Stimulated activated CD4-positive, alpha-beta T cell treated with anti-CD3 and anti-CD28 coated beads, Interleukin-1b, Interleukin-23, amount 100 ng/mL, for 48 hours (primary cell): ENCODE measurements at regions not wholly inside any gene's neighbourhood (a gene's known extent, or its start where the extent isn't known, plus 50 kb on each side); places are given as distances from the start of the nearest gene placed in this dataset.

Source experiments
- DNase-seq: peaks from one replicate; pipeline ENCODE4 v3.0.0-alpha.2; 2020

GRCh38 chr2:238638100-238638981, 209.5 kb upstream of the TWIST2 start:
- DNase-seq: no peak

DNA sequence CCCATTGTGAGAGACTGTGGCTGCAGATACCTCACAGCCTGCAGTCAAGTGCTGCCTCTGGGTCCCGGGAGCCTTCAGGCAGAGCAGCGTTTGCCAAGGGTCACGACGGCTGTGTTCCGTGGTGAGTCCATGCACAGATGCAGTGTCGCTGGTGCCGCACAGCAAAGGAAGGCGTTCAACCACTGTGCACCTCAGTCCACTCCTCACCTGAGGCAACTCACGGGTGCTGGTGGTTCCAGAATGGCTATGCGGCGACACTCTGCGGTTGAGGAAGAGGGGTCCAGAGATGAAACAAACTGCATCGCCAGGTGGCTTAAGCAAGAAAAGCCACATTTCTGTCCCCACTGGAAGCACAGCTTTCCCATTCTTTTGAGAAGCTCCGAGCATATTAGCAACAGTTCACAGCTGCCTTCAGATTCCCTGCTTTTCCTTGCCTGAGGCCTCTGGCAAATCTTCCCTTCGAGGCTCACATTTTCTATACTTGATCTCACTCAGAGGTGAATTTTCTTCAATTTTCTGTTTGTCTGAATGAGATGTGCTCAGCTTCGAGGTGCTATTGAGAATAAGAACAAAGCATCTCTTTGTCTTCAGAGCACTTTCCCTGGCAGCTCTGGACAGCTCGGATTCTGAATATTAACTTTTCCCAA, 208.8 kb upstream of the TWIST2 start:
- DNase-seq: no peak

DNA sequence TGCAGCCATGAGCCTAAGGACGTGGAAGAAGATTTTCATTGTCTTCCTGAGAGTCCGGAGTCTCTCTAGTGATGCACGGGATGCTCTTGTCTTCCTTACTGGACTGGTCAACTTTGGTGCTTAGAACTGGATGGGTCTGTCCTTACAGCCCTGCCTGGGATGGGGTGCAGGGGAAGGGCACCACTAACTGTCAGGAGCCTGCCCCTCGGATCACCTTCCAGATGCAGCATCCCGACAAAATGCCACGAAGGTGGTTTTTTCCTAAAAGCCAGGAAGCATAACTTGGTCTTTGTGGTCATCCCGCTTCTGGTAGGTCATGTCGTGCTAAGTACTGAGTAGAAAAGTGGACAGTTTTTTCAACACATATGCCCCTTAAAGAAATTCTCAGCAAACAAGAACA, 207.4 kb upstream of the TWIST2 start:
- no peak for DNase-seq

- DNase-seq: no peak
Measured at GRCh38 chr2:238642973-238643372, 204.9 kb upstream of the TWIST2 start.

DNA sequence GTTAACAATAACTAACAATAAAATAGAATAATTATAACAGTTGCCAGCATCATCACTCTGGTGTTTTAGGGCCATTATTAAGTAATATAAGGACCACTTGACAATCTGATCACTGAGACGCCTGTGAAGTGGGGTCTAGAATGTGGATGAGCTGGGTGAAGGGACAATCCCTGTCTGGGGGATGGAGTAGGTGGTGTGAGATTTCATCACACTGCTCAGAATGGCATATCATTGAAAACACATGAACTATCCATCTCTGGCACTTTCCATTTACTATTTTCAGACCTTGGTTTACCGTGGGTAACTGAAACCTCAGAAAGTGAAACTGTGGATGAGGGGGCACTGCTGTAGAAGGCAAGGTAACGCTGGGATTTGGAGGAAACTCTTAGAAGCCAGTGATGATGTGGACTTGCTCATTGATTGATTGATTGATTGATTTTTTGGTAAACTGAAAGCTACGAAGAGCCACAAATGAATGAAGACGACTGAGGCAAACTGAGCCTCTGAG, 204.4 kb upstream of the TWIST2 start:
- no peak for DNase-seq

DNA sequence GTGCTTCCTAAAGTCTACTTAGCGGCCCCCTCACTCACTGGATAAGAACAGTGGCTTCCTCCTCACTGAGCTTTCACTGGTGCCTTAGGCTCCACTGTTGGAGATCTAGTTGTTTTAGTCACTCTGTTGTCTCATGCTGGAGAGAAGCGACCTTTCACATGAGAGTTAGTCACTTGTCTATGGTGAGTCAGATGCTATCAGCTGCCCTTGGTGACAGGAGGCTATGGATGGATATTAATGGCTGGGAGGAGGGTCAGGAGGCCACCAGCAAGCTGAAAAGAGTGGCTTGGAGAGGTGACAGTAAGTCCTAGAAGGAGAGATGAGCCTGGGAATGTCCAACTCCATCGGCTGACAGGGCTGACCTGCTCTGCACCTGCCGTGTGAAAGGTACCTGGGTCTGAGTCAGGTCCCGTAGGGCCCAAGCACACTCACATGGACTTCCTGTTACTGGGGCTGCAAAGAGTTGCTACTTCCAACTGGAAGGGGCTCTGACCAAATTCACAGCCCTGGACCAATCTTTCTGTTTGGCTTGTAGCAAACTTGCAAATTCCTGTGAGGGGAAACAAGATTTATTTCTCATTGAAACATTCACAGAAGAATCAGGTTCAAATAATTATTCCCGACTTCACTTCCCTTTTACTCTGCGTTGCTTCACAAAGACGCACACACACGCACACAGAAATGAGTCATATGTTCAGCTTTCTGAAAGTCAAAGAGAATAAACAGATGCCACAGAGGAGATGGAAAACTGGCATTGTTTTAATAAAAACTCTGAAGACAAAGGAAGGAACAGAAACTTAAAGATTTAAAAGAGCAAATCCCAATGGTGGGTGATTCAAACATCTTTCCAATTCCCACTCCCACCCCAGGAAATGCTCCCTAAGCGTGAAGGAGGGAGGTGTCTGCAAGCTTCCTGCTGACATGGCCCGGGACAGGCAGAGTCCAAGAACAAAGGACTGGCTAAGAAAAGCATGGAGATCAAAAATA, 203.5 kb upstream of the TWIST2 start:
- DNase-seq: no peak

- no peak for DNase-seq
Measured at GRCh38 chr2:238645095-238645494, 202.8 kb upstream of the TWIST2 start.

GRCh38 chr2:238645716-238646115, 202.2 kb upstream of the TWIST2 start:
- no peak for DNase-seq

DNA sequence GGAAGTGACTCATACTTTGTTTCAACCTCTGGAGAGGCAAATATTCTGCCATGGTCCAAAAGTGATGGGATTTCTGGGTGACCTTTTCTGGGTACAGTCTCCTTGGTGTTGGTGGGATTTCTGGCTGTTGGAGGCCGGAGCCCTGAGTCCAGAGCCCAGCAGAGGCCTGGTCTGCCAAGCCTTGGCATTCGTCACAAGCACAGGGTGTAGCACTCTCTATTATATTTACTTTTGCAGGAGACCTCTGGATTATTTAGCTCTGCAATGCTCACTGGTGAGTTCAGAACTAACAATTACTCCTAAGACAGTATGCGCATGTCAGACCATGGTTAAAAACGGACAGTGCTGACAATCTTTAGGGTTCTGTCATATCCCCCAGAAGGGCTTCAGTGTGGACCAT, 201.6 kb upstream of the TWIST2 start:
- DNase-seq: no peak

DNA sequence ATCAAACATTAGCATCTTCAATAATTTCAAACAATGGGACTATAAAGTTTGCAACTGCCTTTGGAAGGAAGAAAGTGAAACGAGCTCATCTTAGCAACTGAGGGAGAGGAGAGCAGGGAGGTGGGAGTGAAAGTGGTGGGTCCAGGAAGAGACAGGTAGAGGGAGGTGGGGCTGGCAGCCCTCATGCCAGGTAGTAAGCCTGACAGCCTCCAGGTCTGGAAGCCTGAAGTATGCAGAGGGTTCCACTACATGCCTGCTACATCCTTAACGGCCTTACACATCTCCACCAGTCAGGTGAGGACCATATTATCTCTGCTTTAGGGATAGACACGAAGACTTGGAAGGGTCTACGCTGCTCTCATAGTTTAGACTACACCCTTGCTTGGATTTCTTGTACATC, 201.1 kb upstream of the TWIST2 start:
- no peak for DNase-seq

DNA sequence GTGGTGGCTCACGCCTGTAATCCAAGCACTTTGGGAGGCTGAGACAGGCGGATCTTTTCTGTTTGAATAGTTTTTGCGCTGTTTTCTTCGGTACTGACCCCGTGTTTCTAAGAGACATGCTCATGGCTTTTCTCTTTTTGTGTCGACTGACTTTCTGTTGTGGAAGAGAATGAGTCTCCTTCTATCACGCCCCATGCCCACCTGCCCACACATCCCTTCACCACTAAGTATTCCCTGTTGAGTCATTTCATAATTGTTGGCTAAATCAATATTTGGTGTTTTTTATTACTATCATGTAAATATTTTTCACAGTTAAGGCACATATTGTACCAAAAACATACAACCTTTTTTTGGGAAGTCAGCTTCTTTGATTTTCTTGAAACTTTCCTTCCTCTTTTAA, 198.8 kb upstream of the TWIST2 start:
- no peak for DNase-seq

DNA sequence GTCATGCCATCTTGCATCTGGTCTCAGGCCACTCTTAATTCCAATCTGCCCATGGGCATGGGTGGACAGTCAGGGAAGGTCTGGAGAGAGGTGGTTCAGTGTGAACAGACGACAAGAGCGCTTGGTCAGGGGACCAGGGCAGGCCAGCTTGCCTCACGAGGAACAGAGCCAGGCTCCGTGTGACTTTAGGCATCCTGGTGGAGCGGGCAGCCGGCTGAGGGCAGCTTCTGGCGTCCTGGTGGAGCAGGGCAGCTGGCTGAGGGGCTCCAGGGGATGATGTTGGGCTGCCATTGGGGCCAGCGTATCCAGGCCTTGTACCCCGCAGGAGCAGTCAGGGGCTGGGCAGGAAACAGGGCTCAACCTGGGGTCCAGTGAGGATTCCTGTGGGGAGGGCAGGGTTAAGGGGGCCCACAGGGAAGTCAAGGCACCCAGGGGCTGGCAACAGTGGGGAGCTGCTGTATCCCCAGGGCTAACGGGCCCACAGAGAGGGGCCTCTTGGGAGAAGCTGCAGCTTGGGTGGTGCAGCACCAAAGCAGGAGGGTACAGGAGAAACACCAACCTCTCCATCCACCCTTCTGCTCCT, 197.9 kb upstream of the TWIST2 start:
- DNase-seq: no peak

- no peak for DNase-seq
Measured at GRCh38 chr2:238650536-238650935, 197.3 kb upstream of the TWIST2 start.

- no peak for DNase-seq
Measured at GRCh38 chr2:238651306-238652052, 196.4 kb upstream of the TWIST2 start.

DNA sequence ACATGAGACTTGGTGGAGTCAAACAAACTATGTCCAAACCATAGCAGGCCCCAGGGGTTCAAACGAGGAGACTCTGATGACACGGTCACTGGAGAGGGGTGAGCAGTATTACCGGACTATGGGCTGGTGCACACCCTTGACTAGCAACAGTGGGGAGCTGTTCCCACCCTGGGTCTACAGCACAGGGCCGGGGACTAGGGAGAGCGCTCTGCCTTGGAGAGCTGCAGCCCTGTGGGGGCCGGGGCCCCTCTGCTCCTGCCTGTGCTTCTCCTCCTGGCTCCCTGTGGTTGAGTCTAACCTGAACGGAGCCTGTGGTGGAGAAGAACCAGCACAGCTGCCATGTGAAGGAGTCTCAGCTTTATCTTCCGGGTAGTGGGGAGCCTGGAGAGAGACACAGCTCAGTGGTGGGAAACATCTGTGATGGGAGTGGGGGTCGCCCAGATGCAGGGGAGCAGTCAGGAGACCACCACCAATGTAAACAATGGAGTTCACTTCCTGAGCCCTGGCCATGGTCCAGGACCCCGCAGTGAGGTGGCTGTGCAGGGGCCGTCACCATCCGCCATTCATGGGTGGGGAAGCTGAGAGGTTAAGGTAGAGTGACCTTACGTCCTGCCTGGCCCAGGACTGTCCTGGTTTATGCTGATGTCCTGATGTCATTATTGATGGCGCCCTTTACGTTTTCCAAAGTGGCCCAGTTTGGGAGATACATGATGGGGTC, 195.7 kb upstream of the TWIST2 start:
- DNase-seq: no peak

DNA sequence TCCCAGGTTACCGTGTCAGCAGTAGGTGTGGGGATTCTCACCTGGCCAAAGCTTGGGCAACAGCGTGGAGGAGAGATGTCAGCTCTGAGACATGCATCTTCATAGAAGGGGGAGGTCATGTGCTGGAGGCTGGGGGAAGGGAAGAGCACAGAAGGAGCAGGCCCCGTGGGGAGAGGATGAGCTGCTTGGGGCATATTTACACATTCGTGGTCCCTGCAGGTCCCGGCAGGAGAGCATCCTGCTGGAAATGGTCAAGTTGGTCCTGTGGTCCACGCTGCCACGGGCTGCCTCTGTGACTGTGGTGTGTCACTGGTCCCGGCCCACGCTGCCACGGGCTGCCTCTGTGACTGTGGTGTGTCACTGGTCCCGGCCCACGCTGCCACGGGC, 195.1 kb upstream of the TWIST2 start:
- no peak for DNase-seq

DNA sequence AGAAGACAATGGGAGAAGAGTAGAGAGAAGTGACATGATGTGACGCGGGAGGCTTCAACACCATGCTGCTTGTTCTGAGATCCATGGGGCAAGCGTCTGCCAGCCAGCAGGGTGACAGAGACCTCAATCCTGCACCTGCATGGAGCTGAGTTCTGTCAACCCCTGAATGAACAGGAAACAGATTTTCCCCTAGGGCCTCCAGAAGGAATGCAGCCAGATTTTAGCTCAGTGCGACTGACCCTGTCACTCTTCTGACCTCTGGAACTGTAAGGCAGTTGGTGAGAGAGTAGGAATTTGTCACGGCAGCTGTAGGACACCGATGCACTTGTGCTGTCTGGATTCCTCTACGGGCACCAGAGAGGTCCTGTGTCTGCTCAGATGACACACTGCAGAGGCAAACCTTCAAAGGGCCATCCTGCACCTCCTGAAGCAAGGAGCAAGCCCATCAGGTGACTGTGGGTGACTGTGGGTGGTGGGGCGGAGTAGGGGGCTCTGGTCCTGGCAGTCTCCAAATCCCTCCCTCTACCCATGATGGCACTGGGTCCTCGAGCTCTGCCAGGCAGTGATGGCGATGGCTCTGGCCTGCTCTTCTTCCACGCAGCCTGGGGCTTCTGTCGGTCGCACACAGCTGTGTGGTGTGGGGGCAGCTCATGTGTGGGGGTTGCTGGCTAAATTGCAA, 194.3 kb upstream of the TWIST2 start:
- DNase-seq: no peak

- no peak for DNase-seq
Measured at GRCh38 chr2:238654479-238655197, 193.2 kb upstream of the TWIST2 start.

DNA sequence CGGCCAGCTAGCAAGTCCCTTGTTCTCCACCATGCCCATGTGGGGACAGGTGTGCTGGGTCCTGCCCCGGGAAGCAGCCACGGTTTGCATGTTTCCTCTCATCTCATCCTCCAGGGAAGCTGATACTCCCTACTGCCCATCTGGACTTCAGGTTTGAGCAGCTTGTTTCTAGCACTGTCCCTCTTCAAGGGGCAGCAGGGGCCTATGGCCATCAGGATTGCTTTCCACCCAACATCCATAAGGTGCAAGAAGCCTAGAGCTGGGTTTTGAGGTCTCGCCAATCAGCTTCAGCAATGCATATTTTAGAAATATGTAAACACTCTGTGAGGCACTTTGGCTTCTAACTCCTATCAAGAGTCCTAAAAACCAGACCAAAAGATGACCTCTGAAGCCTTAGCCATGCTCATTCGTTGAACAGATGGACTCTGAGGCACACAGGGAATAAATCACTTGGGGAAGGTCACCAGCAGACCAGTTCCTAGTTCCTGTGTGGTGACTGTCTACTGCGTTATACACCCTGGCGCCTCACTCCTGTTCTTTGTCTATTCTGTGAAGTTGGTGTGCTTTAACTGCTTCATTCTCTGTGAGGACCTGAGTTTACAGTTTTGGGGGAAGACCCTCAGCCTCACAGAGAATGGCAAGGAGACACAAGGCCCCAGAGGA, 192.6 kb upstream of the TWIST2 start:
- no peak for DNase-seq
